GM12864 (cell line): ENCODE measurements at regions not wholly inside any gene's neighbourhood (a gene's known extent, or its start where the extent isn't known, plus 50 kb on each side); places are given as distances from the start of the nearest gene placed in this dataset.

Experiments
- DNase-seq: peaks from one replicate; pipeline ENCODE4 v3.0.0-alpha.2; 2011; ENCODE audit warnings: low read depth
- H3K4me3 ChIP-seq: 2 replicates; pipeline ENCODE4 v1.5.1; 2011; ENCODE audit warnings: mild to moderate bottlenecking, low read depth, low read length, control low read depth
- CTCF ChIP-seq: IDR thresholded peaks from 2 replicates; pipeline ENCODE4 v1.5.1; 2011; ENCODE audit warnings: low read depth, mild to moderate bottlenecking, moderate library complexity, low read length, control low read depth, inconsistent platforms; ENCODE audit errors: missing control alignments

GRCh38 chr2:42979870-42980763 is 187.7 kb upstream of the HAAO start:
- TF ChIP-seq CTCF: no peak
- H3K4me3 ChIP-seq: no peak overlapping the region
- no peak for DNase-seq

- H3K4me3 ChIP-seq: no peak overlapping the region
- no peak for DNase-seq
- no peak for TF ChIP-seq CTCF
These were observed 187.1 kb upstream of the HAAO start for GRCh38 chr2:42979416-42979869.

GRCh38 chr2:42978887-42979415 is 186.6 kb upstream of the HAAO start:
- no peak overlapping the region for H3K4me3 ChIP-seq
- DNase-seq: no peak
- no peak for TF ChIP-seq CTCF

GRCh38 chr2:42978175-42978886 is 185.9 kb upstream of the HAAO start:
- no peak overlapping the region for H3K4me3 ChIP-seq
- no peak for DNase-seq
- no peak for TF ChIP-seq CTCF

GRCh38 chr2:42977270-42978174 is 185.1 kb upstream of the HAAO start:
- no peak for TF ChIP-seq CTCF
- no peak overlapping the region for H3K4me3 ChIP-seq
- DNase-seq: no peak

- no peak overlapping the region for H3K4me3 ChIP-seq
- DNase-seq: no peak
- no peak for TF ChIP-seq CTCF
These were observed 184.0 kb upstream of the HAAO start for GRCh38 chr2:42976351-42976750.
